ENCODE measurements at regions not wholly inside any gene's neighbourhood (a gene's known extent, or its start where the extent isn't known, plus 50 kb on each side); places are given as distances from the start of the nearest gene placed in this dataset.

GRCh38 chr7:94274828-94275227 lies 119.9 kb upstream of the COL1A2 start:
- DNase-seq (ENCODE audit: low spot score): no peak

GRCh38 chr7:94276027-94276426 lies 118.7 kb upstream of the COL1A2 start:
- DNase-seq (ENCODE audit: low spot score): no peak

DNA sequence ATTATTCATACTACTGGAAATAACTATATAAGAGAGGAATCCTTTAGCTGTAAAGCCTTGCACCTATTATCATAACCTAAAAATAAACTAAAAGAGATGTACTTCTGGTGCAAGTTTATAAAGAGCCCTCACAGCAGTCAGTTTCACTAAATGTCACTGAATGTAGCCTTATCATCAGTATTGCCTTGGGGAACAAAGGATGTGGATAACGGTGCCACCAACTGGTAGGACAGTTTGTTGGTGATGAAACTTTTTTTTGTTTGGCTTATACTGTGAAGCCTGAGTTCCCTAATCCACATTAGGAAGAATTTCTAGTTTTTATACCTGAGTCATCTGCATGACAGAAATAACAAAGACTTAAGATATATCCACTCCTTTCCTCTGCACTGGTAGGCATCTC lies 117.9 kb upstream of the COL1A2 start:
- DNase-seq (ENCODE audit: low spot score): no peak

DNA sequence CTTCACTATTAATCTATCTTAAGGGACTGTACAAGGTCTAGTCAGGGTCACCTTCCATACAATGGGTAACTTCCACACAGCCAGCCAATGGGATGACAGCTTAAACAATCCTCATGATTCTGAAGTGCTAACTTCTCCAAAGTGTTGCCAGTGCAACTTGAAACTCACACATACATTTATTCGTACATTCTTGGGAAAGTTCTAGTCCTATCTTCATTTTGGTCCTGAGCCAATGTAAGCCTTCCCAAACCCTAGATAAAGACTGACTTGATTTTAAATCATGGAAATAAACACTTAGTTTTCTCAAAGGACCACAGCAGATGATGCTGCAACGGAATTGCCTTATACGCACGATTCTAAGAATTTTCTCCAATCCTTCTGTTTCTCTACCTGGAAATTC lies 117.5 kb upstream of the COL1A2 start:
- DNase-seq (ENCODE audit: low spot score): no peak

DNA sequence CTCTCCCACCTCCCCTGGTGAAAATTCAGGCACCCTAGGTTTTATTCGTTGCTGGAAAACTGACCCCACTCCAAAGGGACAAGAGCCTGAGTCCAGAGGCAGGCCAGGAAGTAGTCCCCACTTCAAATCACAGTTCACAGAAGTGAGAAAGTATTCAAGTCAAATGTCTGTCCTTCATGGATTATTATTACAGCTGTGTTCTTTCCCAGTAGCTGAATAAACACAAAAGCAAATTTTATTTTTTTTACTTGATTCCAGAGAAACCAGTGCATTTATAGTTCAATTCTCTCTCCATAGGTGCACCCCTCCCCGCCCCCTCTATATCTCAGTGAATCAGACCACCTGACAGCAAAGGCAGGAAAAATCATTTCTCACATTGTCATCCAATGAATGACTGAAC lies 113.8 kb upstream of the COL1A2 start:
- no peak for DNase-seq (ENCODE audit: low spot score)

- DNase-seq (ENCODE audit: low spot score): no peak
These were observed 110.6 kb upstream of the COL1A2 start for GRCh38 chr7:94284104-94284503.

DNA sequence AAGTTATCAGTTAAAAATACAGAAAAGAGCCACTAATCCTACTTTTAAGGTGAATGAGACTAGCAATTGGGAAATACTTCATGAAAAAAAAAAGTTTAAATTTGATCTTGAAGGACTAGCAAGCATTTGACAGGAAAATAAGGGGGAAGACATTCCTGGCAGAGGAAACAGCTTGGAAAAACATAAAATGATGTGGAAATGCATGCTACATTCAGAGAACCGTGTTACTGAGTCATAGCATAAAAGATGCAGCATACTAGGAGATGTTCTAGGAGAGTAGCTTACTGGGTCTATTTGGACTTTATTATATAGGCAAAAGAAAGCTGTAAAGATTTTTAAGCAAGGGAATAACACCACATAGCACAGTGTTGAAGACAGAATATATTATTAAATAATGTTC lies 108.6 kb upstream of the COL1A2 start:
- DNase-seq (ENCODE audit: low spot score): no peak

GRCh38 chr7:94288096-94288495 lies 106.6 kb upstream of the COL1A2 start:
- DNase-seq (ENCODE audit: low spot score): no peak

DNA sequence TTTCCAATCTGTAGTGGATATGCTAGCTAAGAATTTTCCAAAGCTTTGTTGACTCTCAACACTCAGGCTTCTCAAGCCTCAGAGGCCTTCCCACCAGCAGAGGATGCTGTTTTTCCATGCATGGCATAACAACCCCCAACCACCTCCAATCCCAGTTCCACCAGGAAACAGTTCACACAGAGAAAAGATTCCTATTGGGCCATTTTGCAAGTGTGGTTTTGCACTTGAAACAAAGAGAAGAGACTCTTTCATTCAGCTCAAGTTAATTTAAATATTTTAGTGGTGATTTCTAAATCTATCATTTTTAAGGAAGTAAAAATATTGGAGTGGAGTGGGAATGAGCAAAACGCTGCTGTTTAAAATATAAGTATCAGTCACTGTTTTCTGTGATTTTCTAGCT lies 105.6 kb upstream of the COL1A2 start:
- DNase-seq (ENCODE audit: low spot score): no peak

DNA sequence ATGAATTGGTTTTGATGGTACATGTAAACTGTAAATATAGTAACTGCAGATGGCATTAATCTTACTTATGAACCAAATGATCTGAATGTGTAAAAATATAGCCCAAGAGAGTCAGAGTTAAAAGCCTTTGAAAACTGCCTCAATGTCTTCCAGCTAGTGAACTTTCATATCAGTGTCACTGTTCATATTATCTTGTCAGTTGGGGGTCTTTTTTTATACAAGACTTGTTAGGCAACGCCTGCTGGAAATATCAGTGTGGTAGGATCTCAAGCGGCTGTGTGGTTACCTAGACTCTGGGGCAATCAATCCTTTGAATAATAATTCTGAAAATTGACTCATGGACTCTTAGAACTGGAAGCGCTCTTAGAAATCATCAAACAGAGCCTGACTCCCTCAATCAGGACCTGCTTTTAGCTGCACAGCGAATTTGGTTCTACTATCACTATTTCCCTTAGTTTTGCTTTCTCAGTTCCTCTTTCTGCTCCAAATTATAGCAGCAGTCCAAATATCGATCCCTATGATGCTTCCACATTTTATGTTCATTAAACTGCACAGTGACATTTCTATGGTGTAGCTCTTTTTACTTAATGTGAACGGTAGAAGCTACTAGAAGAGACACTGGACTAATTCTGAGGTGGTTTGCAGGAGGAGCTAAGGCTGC lies 100.1 kb upstream of the COL1A2 start:
- no peak for DNase-seq (ENCODE audit: low spot score)

DNA sequence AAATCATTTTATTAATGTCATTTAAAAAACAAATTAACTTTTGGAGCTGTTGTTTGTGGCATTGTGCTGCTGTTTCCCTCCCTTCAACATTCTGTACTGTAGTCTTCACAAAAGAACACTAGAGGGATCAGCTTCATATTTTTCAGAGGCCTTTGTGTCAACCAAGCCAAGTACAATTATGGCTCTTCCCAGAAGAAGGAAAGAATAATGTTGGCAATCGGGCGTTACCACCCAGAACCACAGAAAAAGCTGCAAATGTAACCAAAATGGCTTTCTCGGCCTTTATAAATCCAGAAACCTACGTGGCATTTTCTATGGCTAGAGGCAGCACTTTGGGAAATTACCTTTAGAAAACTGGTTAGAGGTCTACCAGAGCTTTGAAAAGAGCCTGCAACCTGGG lies 98.8 kb upstream of the COL1A2 start:
- no peak for DNase-seq (ENCODE audit: low spot score)

DNA sequence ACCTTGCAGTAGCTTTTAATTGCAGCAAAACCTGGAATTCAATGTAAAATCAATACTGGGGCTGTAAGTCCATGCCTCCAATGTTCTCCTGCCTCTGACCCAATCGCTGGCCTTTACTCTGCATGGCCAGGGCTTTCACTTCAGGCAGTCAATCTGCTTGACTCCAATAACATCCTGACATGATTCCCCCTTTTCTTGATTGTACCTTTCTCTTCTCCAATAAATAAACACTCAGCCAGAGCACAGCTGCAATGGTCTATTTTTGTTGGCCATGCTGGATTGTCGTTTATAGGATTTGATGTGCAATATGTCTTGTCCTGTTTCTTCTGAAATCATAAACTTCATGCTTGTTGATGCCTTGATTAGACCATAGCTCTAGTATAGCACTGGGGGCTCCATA lies 97.8 kb upstream of the COL1A2 start:
- DNase-seq (ENCODE audit: low spot score): no peak

GRCh38 chr7:94297397-94297838 lies 97.3 kb upstream of the COL1A2 start:
- no peak for DNase-seq (ENCODE audit: low spot score)

DNA sequence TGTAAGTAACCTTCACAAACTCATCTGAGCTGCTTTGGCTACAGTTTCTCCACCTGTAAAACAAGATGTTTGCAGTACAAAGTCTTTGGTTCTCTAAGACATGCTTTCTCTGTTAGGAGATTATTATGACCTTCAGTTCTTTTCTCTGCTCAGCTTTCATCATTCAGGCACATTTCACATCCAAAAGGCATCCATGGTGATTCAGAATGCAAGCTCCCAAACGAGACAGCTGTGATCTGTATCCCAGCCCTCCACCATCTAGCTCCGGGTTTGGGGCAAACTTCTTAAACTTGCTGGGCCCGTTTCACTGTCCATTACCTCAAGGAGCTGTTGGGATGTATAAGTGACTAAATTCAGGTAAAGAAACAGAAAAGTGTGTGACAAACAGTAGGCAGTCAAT lies 95.8 kb upstream of the COL1A2 start:
- no peak for DNase-seq (ENCODE audit: low spot score)

DNA sequence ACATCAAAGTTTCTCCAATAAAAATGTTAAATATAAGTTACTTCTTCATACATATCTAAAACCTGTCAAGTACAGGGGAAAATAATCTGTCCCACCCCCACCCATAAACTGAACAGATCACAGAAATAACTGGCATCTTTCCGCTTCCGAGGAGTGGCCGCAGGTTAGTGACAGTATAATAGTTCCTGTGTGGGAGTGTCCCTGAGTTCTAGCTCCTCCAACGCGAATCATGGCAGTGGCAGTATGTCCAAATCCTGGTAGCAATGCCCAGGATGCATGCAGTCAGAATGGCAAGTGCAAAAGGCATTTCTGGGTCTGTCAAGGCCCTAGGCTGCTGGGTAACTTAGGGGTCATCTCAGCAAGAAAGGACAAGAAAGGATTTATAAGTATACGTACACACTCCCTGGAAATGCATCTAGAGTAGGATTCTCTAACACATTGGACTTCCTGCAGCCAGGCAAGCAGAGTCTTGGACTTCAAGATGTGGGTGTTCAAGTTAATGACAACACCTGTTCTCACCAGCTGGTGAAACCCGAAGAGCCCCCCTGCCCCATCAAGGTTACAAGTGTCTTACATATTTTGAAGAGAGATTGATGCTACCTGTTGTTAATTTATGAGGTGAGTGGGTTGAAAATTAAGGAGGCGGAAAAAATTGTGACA lies 94.4 kb upstream of the COL1A2 start:
- DNase-seq (ENCODE audit: low spot score): no peak

GRCh38 chr7:94301024-94301586 lies 93.6 kb upstream of the COL1A2 start:
- no peak for DNase-seq (ENCODE audit: low spot score)

DNA sequence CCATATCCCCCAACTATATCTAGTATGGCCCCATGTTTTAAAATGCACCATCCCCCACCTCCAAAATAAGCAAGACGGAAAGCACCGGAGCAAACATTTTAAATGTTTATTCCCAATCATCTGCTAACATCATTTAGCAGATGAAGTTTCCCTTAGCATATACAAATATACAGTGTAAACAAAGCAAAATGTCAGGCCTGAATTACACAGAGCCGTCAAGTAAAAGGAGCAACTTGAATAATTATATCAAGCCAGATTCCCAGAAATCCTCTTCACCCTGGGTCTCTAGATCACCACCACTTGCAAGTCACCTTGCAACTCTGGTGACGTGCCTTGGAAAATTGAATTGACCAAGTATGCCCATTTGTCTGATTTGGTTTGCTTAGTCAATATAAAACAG lies 91.6 kb upstream of the COL1A2 start:
- no peak for DNase-seq (ENCODE audit: low spot score)

DNA sequence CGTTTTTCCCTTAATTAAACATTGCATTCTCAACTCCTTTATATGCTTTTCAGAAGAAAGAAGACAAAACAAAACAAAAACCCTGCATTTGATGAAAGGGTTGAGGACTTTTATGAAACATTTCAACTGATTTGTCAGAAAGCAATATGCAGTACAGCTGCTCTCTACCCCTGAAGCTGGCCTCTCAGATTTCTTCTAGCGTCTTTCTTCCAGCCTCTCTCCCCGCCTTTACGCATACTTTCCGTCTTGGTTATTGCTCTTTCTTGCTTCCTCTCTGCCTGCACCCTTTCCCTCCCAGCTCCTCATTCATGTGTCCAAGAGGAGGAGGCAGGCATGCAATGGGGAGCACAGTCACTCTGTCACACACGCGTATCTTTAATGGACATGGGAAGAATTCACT lies 91.0 kb upstream of the COL1A2 start:
- DNase-seq (ENCODE audit: low spot score): no peak

DNA sequence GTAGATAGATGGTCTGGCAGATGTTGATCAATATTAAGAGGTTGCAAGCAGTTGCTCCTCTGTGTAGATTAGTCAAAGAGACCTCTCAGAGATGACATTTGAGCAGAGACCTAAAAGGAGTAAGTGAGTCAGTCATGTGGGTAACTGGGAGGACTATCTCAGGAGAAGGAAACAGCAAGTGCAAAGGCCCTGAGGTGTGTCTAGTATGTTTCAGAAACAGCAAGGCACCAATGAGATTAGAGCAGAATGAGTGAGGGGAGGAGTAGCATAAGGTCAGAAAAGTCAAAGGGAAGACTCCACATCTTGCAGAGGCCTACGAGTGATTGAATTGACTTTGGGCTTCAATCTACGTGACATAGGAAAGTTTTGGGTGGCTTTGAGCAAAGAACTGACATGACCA lies 89.8 kb upstream of the COL1A2 start:
- DNase-seq (ENCODE audit: low spot score): no peak

- no peak for DNase-seq (ENCODE audit: low spot score)
These were observed 88.9 kb upstream of the COL1A2 start for GRCh38 chr7:94305836-94306235.

GRCh38 chr7:94307399-94308048 lies 87.2 kb upstream of the COL1A2 start:
- no peak for DNase-seq (ENCODE audit: low spot score)

DNA sequence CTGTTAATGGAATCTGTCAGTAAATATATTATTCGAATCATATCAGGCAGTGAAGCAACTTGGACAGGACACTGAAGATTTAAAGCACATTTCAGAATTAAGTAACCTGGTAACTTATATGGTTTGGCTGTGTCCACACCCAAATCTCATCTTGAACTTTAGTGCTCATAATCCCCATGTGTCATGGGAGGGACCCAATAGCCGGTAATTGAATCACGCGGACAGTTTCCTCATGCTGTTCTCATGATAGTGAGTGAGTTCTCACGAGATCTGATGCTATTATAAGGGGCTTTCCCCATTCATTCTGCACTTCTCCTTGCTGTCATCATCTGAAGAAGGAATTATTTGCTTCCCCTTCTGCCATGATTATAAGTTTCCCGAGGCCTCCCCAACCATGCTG lies 83.2 kb upstream of the COL1A2 start:
- DNase-seq (ENCODE audit: low spot score): no peak

DNA sequence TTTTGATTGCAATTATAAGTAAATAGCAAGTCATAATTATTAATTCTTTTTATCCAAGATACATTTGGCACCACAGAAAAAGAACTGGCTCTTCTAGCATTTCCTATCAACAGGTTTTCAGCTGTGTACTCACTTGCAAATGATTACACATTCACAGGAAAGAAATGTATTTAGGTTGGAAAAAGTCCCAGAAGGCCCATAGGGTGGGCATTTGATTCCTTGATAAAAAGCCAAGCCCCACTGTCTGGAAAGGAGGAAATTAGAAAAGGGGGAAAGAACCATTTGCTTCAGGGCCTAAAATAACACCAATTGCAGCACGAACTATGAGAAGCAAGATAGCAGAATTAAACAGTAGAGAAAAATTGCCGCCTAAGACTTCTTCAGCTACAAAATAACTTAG lies 80.8 kb upstream of the COL1A2 start:
- DNase-seq (ENCODE audit: low spot score): no peak

Measured in CD4-positive, alpha-beta T cell treated with Interleukin-15 for 4 hours (primary cell).